AG08395 (cell line): ENCODE measurements at regions not wholly inside any gene's neighbourhood (a gene's known extent, or its start where the extent isn't known, plus 50 kb on each side); places are given as distances from the start of the nearest gene placed in this dataset.

Source experiments
- DNase-seq: peaks from one replicate; pipeline ENCODE4 v3.0.0; 2012; ENCODE audit warnings: mixed read lengths, low spot score

DNA sequence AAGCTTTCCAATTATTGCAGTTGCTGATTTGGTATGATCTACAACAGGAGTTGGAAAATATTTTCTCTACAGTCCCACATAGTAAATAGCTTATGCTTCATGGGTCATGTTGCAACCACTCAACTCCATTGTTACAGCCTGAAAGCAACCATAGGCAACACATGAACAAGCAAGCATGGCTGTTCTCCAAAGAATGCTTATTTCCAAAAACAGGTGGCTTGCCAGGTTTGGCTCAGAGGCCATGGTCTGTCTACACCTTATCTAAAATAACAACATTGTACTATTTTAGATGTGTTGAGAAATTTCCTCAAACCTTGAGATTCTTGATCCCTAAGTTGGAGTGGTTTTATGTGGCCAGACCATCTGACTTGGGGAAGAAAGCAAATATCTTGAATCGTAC is 153.9 kb upstream of the MPPED2 start:
- DNase-seq: no peak

GRCh38 chr11:30735946-30736345 is 149.8 kb upstream of the MPPED2 start:
- DNase-seq: no peak

- no peak for DNase-seq
Observed at GRCh38 chr11:30733748-30734147, 147.6 kb upstream of the MPPED2 start.

DNA sequence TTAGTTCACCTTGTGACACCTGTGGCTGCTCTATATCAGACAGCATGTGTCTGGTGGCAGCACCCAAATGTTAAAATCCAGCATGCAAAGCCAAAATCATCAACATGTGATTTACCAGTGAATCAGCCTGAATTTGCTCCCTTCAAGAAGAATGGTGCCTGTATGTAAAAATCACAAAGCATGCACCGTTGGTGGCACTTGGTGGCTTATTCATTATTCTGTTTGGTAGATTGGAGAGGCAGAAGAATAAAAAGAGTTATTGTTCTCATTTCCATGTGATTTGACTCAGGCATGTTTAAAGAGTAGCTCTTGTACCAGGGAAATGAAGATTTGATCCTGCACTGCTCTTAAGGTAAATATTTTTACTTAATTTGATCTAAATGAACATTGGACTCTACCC is 143.9 kb upstream of the MPPED2 start:
- no peak for DNase-seq

DNA sequence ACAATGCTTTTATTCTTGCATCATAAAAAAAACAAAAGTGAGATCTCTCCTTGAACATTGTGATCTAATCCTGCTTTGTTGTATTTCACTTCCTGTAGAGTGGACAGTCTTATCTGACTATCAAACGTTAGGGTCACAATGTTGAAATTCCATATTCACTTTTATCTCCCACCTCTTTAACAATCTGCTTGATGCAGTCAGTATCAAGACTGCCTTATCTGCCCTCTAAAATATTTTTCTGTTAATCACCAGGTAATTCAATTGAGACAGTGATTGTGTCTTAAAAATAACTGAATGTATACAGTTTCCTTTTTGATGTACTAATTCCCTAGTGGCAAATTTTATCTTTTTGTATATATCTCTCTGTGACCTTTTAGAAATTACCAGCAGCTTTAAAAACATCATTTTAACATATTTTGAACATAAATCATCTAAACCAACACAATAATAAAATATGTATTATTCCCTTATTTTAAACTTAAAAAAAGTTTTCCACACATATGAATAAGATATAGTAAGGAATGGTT is 143.1 kb upstream of the MPPED2 start:
- no peak for DNase-seq

DNA sequence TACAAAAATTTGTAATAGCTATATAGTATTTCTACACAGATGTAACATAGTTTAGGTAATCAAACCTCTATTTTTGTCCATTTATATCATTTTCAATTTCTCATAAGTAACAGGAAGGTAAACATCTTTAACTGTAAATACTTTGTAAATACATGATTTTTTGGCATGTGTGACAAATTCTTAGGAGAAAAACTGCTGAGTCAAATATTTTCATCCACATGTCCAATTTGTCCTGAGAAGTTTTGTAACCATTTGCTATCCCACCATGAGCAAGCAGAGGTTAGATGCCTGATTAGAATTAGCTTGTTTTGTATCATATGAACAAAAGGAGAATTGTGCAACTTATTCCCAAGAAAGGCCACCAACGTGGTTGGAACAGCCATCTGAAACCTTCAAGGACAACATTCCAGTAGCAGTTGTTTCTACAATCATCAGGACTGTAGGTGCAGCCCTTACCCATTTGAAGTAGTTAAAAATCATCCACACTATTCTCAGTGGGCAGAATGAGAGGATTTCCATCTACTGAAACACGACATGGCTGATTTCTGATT is 139.6 kb upstream of the MPPED2 start:
- DNase-seq: no peak

- no peak for DNase-seq
Observed at GRCh38 chr11:30724274-30724673, 138.1 kb upstream of the MPPED2 start.

DNA sequence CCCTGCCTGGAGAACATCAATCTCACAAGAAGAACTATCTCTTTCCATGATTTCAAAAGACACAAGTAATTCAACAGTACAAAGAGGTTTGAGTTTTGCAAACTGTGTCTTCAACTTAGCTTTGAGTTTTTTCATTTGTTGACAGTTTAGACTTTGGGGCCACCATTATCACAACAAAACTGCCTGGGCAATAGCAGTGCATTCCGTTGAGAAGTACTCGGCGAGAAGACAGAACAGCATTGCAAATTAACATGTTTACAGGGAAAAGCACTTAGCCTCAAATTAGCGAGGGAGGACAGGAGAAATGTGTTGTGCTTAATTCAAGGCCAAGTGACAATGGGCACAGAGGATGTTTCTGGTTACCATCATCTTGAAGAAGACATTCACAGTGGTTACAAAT is 133.2 kb upstream of the MPPED2 start:
- no peak for DNase-seq

- DNase-seq: no peak
Observed at GRCh38 chr11:30717641-30718040, 131.5 kb upstream of the MPPED2 start.

DNA sequence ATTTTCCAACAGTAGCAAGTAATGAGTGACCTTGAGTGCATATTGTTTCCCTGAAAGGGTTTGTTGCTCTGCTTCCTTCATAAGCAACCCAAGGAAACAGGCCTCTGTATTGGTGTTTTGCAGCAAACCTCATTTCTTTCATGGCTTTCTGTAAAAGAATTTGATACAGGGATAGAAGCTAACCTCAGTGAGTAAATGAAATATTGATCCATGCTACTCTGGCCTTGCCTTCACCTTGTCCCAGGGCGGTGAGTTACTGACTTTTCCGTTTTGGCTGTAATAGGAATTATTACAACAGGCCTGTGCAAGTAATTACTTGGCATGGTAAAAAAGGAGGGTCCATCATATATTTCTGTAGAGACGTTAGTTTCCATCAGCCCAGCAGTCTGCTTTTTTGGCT is 130.9 kb upstream of the MPPED2 start:
- no peak for DNase-seq

- peak; percentile 2 for DNase-seq
Observed at GRCh38 chr11:30712749-30713148, 126.6 kb upstream of the MPPED2 start.

- peak; percentile 7 for DNase-seq
Observed at GRCh38 chr11:30710221-30710620, 124.1 kb upstream of the MPPED2 start.

GRCh38 chr11:30707110-30707509 is 121.0 kb upstream of the MPPED2 start:
- no peak for DNase-seq

GRCh38 chr11:30705913-30706675 is 119.9 kb upstream of the MPPED2 start:
- DNase-seq: no peak

- no peak for DNase-seq
Observed at GRCh38 chr11:30698425-30698824, 112.3 kb upstream of the MPPED2 start.

- no peak for DNase-seq
Observed at GRCh38 chr11:30697032-30697431, 110.9 kb upstream of the MPPED2 start.

GRCh38 chr11:30684772-30685171 is 98.6 kb upstream of the MPPED2 start:
- no peak for DNase-seq

GRCh38 chr11:30683176-30683575 is 97.0 kb upstream of the MPPED2 start:
- peak; percentile 29 for DNase-seq

GRCh38 chr11:30666817-30667216 is 80.7 kb upstream of the MPPED2 start:
- DNase-seq: no peak

GRCh38 chr11:30665067-30665466 is 78.9 kb upstream of the MPPED2 start:
- DNase-seq: no peak

DNA sequence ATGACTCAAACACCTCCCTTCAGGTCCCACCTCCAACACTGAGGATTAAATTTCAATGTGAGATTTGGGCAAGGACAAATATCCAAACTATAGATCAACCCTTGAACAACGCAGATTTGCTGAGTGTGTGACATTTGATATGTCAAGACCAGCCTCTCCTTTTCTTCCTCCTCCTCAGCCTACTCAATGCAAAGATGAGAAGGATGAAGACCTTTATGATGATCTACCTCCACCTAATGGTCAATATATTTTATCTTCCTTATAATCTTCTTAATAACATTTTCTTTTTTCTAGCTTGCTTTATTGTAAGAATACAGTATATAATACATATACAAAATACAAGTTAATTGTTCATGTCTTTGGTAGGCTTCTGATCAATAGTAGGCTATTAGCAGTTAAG is 67.5 kb upstream of the MPPED2 start:
- no peak for DNase-seq

- no peak for DNase-seq
Observed at GRCh38 chr11:30652801-30653200, 66.6 kb upstream of the MPPED2 start.

- DNase-seq: no peak
Observed at GRCh38 chr11:30650266-30650665, 64.1 kb upstream of the MPPED2 start.
